ENCODE measurements at regions not wholly inside any gene's neighbourhood (a gene's known extent, or its start where the extent isn't known, plus 50 kb on each side); places are given as distances from the start of the nearest gene placed in this dataset.

GRCh38 chr3:6396631-6397030, 464.3 kb upstream of the GRM7 start:
- TF ChIP-seq GATA3 (IDR thresholded peaks at IDR 0.05; ENCODE audit: low read depth, low read length) (no peak), GATA2 (IDR thresholded peaks at IDR 0.05; ENCODE audit: low read depth, low read length) (no peak)

- TF ChIP-seq GATA3 (IDR thresholded peaks at IDR 0.05; ENCODE audit: low read depth, low read length): no peak
- no peak for TF ChIP-seq GATA2 (IDR thresholded peaks at IDR 0.05; ENCODE audit: low read depth, low read length)
These were observed 444.8 kb upstream of the GRM7 start for GRCh38 chr3:6416049-6416661.

GRCh38 chr3:6417174-6417573, 443.7 kb upstream of the GRM7 start:
- no peak for TF ChIP-seq GATA2 (IDR thresholded peaks at IDR 0.05; ENCODE audit: low read depth, low read length)
- no peak for TF ChIP-seq GATA3 (IDR thresholded peaks at IDR 0.05; ENCODE audit: low read depth, low read length)

- TF ChIP-seq GATA3 (IDR thresholded peaks at IDR 0.05; ENCODE audit: low read depth, low read length) (no peak), GATA2 (IDR thresholded peaks at IDR 0.05; ENCODE audit: low read depth, low read length) (no peak)
These were observed 442.4 kb upstream of the GRM7 start for GRCh38 chr3:6418485-6418884.

- TF ChIP-seq GATA2 (IDR thresholded peaks at IDR 0.05; ENCODE audit: low read depth, low read length): no peak
- no peak for TF ChIP-seq GATA3 (IDR thresholded peaks at IDR 0.05; ENCODE audit: low read depth, low read length)
These were observed 439.1 kb upstream of the GRM7 start for GRCh38 chr3:6421666-6422445.

GRCh38 chr3:6425289-6425820, 435.6 kb upstream of the GRM7 start:
- TF ChIP-seq GATA3 (IDR thresholded peaks at IDR 0.05; ENCODE audit: low read depth, low read length) (no peak), GATA2 (IDR thresholded peaks at IDR 0.05; ENCODE audit: low read depth, low read length) (no peak)

GRCh38 chr3:6435951-6436350, 425.0 kb upstream of the GRM7 start:
- TF ChIP-seq GATA2 (IDR thresholded peaks at IDR 0.05; ENCODE audit: low read depth, low read length) (no peak), GATA3 (IDR thresholded peaks at IDR 0.05; ENCODE audit: low read depth, low read length) (no peak)

GRCh38 chr3:6437631-6438030, 423.3 kb upstream of the GRM7 start:
- no peak for TF ChIP-seq GATA2 (IDR thresholded peaks at IDR 0.05; ENCODE audit: low read depth, low read length)
- no peak for TF ChIP-seq GATA3 (IDR thresholded peaks at IDR 0.05; ENCODE audit: low read depth, low read length)

GRCh38 chr3:6438031-6438430, 422.9 kb upstream of the GRM7 start:
- TF ChIP-seq GATA3 (IDR thresholded peaks at IDR 0.05; ENCODE audit: low read depth, low read length) (no peak), GATA2 (IDR thresholded peaks at IDR 0.05; ENCODE audit: low read depth, low read length) (no peak)

- TF ChIP-seq GATA2 (IDR thresholded peaks at IDR 0.05; ENCODE audit: low read depth, low read length): no peak
- no peak for TF ChIP-seq GATA3 (IDR thresholded peaks at IDR 0.05; ENCODE audit: low read depth, low read length)
These were observed 421.7 kb upstream of the GRM7 start for GRCh38 chr3:6439226-6439625.

GRCh38 chr3:6439824-6440223, 421.1 kb upstream of the GRM7 start:
- no peak for TF ChIP-seq GATA3 (IDR thresholded peaks at IDR 0.05; ENCODE audit: low read depth, low read length)

GRCh38 chr3:6444888-6445658, 415.8 kb upstream of the GRM7 start:
- no peak for TF ChIP-seq GATA3 (IDR thresholded peaks at IDR 0.05; ENCODE audit: low read depth, low read length)

GRCh38 chr3:6447166-6447801, 413.6 kb upstream of the GRM7 start:
- TF ChIP-seq GATA2 (IDR thresholded peaks at IDR 0.05; ENCODE audit: low read depth, low read length) (no peak), GATA3 (IDR thresholded peaks at IDR 0.05; ENCODE audit: low read depth, low read length) (no peak)

- TF ChIP-seq GATA2 (IDR thresholded peaks at IDR 0.05; ENCODE audit: low read depth, low read length) (no peak), GATA3 (IDR thresholded peaks at IDR 0.05; ENCODE audit: low read depth, low read length) (no peak)
These were observed 412.9 kb upstream of the GRM7 start for GRCh38 chr3:6448011-6448410.
